Right lobe of liver (tissue), 6 donors: ENCODE measurements at regions not wholly inside any gene's neighbourhood (a gene's known extent, or its start where the extent isn't known, plus 50 kb on each side); places are given as distances from the start of the nearest gene placed in this dataset.

Experiments used
- ATAC-seq, 4 donors: fragments of 200-7000 bp; cut with Tn5 transposase; one replicate each; pipeline ENCODE4 v1.9.1; 2020; ENCODE audit warnings: mild to moderate bottlenecking in 4 of 4, moderate library complexity in 4 of 4
- DNase-seq, 3 donors: peaks; one replicate each; pipeline ENCODE4 v3.0.0-alpha.2; 2020
- H3K27ac ChIP-seq, 3 donors: fragments of 200-600 bp; one replicate each; pipeline ENCODE4 v1.8.0; 2022
- H3K27me3 ChIP-seq, 2 donors: fragments of 200-600 bp; one replicate each; pipeline ENCODE4 v1.8.0; 2022
- H3K36me3 ChIP-seq, 4 donors: fragments of 200-600 bp; sonication (generic) in 1 of 4; one replicate each; pipeline versions ENCODE4 v1.5.1 to v1.8.0; 2017 to 2022; ENCODE audit warnings: control low read depth in 1 of 4
- H3K4me1 ChIP-seq, 4 donors: fragments of 200-600 bp; sonication (generic) in 1 of 4; one replicate each; pipeline versions ENCODE4 v1.5.1 to v1.8.0; 2017 to 2022; ENCODE audit warnings: control low read depth in 1 of 4
- H3K4me3 ChIP-seq, 3 donors: fragments of 200-600 bp; one replicate each; pipeline ENCODE4 v1.8.0; 2022
- H3K9me3 ChIP-seq, 4 donors: fragments of 200-600 bp; sonication (generic) in 1 of 4; one replicate each; pipeline versions ENCODE4 v1.5.1 to v1.8.0; 2017 to 2022; ENCODE audit warnings: control low read depth in 1 of 4
- CTCF ChIP-seq, 4 donors: fragments of 200-600 bp in 3 of 4; fragments of 450-650 bp in 1 of 4; IDR thresholded peaks; one replicate each; pipeline versions ENCODE4 v1.5.1 to v1.8.0; 2016 to 2022; ENCODE audit warnings: antibody characterized with exemption in 4 of 4, mild to moderate bottlenecking in 2 of 4
- POLR2A ChIP-seq: fragments of 450-650 bp; IDR thresholded peaks from one replicate; pipeline ENCODE4 v1.6.1; 2017; ENCODE audit warnings: antibody characterized with exemption, mild to moderate bottlenecking
- WGBS: methylation state at CpG from one replicate; pipeline ENCODE4 v1.1.6; 2018; ENCODE audit warnings: low coverage, low lambda C conversion rate; ENCODE audit not compliant: insufficient coverage; ENCODE audit errors: missing lambda C conversion rate; 5-methylcytosine and 5-hydroxymethylcytosine counted together
- intact Hi-C, 2 donors: fragments of 100-400 bp; cut with DNase I; formaldehyde crosslinking; loops; one replicate each; pipeline versions ENCODE4 v1.11.2 to v1.14.1; 2022
- donor health status: DM: no; HTN: yes; CAD: no.
- donor health status: DM: no; HTN: no; CAD: no.
- donor health status: DM: no; HTN: no; CAD: no.
- donor health status: DM: no; HTN: yes; CAD: no.
- donor health status: DM: no; HTN: yes; CAD: no.

DNA sequence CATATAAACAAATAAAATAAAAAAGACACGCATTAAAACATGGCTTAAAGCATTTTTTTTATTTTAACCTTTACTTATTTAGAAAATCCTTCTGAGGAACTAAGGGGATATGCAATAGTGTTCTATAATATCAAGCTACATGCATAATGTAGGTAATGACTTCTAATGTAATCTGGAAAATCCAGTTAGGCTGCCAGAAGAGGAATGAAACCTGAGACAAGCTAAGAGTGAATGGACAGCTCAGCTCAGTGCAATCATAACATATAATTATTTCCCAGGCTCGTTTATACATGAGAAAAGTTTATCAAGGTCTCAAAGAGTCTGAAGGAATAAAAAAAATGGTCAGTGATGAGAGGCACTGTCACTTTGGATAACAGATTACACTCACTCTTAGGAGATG, 649.0 kb upstream of the PCDH15 start:
- ATAC-seq, result no peak
- H3K9me3 ChIP-seq, result no peaks in the 10 kb centered on the region
- no peak overlapping the region for H3K4me3 ChIP-seq
- no peak for DNase-seq
- no peaks in the 10 kb centered on the region for H3K27me3 ChIP-seq
- WGBS, result 17% methylated on average over 2 of the region's 2 CpGs
- no peak overlapping the region for H3K27ac ChIP-seq
- H3K36me3 ChIP-seq, result no peaks in the 10 kb centered on the region
- H3K4me1 ChIP-seq, result no peaks in the 10 kb centered on the region
- intact Hi-C loops, result no loop called here
- TF ChIP-seq CTCF (IDR thresholded peaks at IDR 0.05), result no peak
- TF ChIP-seq POLR2A, result no peak

GRCh38 chr10:55446441-55447002, 645.5 kb upstream of the PCDH15 start:
- intact Hi-C loops, result no loop called here
- 80% methylated on average over 5 of the region's 5 CpGs for WGBS
- Histone ChIP-seq H3K27ac (no peak overlapping the region), H3K4me3 (no peak overlapping the region), H3K36me3 (no peaks in the 10 kb centered on the region), H3K4me1 (no peaks in the 10 kb centered on the region), H3K27me3 (no peaks in the 10 kb centered on the region), H3K9me3 (no peaks in the 10 kb centered on the region)
- DNase-seq (no peak), ATAC-seq (no peak)
- no peak for TF ChIP-seq CTCF (IDR thresholded peaks at IDR 0.05)
- no peak for TF ChIP-seq POLR2A

GRCh38 chr10:55441777-55442176, 640.7 kb upstream of the PCDH15 start:
- H3K4me1 ChIP-seq, result no peaks in the 10 kb centered on the region
- ATAC-seq, result no peak

DNA sequence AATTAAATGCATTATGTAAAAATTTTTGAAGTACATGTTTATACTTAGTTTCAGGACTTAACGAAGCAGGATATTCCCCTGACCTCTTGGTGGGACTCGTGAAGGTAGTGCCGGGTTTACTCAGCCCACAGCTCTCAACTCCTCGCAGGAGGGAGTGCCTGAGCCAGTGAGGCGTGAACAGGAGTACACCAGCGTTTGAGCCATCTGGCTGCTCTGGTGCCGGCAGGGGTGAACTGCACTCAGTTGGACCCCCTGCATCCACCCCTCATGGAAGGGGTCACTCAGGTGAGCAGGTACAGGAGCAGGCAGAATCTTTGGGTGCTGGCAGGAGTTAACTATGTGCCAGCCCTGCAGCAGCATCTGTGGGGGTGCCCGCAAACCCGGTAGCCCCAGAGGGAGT, 625.1 kb upstream of the PCDH15 start:
- Histone ChIP-seq H3K9me3 (no peaks in the 10 kb centered on the region), H3K27ac (no peak overlapping the region), H3K4me3 (no peak overlapping the region), H3K27me3 (no peaks in the 10 kb centered on the region), H3K36me3 (no peaks in the 10 kb centered on the region), H3K4me1 (no peaks in the 10 kb centered on the region)
- intact Hi-C loops, result no loop called here
- TF ChIP-seq CTCF (IDR thresholded peaks at IDR 0.05) (no peak), POLR2A (no peak)
- 44% methylated on average over 6 of the region's 9 CpGs for WGBS
- DNase-seq, result peak in 1 of 3 donors; percentile 35
- ATAC-seq, result peak in 1 of 4 donors; percentile 16

More at GRCh38 chr10:55441777-55442176, 640.7 kb upstream of the PCDH15 start:
- Histone ChIP-seq H3K27ac (no peak overlapping the region), H3K9me3 (no peaks in the 10 kb centered on the region), H3K36me3 (no peaks in the 10 kb centered on the region), H3K27me3 (no peaks in the 10 kb centered on the region), H3K4me3 (no peak overlapping the region)
- intact Hi-C loops, result no loop called here
- no peak for DNase-seq
- no peak for TF ChIP-seq CTCF (IDR thresholded peaks at IDR 0.05)
- TF ChIP-seq POLR2A, result no peak
- WGBS, result 55% methylated on average over 2 of the region's 2 CpGs

DNA sequence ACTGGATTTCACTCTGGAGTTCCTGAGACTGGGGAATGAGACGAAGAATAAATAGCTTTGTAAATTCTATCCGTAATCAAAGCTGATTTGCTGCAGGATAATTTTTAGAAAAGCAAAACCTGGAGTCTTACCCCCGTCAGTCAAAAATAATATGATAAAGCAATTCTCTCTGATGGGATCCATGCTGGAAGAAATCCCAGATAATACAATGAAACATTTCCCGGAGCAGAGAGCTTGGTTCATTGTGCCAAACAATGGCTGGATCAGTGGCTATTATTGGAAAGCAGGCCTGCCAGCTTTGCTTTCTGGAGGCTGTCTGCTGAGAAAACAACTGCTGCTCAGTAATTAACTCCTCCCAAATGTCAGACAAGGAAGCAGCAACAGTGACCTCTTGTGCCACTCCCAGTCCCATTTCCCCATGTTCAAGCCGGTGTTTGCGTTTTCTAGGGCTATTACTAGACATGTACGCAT, 609.4 kb upstream of the PCDH15 start:
- no peak for ATAC-seq
- no peaks in the 10 kb centered on the region for H3K36me3 ChIP-seq

More for the DNA sequence above, 609.4 kb upstream of the PCDH15 start:
- H3K4me3 ChIP-seq, result no peak overlapping the region
- DNase-seq, result no peak
- intact Hi-C loops, result no loop called here
- H3K27me3 ChIP-seq, result no peaks in the 10 kb centered on the region
- H3K27ac ChIP-seq, result no peak overlapping the region
- 33% methylated on average over 7 of the region's 7 CpGs for WGBS
- no peak for TF ChIP-seq POLR2A
- no peak for TF ChIP-seq CTCF (IDR thresholded peaks at IDR 0.05)
- no peaks in the 10 kb centered on the region for H3K9me3 ChIP-seq
- no peaks in the 10 kb centered on the region for H3K4me1 ChIP-seq
